ENCODE measurements at regions not wholly inside any gene's neighbourhood (a gene's known extent, or its start where the extent isn't known, plus 50 kb on each side); places are given as distances from the start of the nearest gene placed in this dataset.

DNA sequence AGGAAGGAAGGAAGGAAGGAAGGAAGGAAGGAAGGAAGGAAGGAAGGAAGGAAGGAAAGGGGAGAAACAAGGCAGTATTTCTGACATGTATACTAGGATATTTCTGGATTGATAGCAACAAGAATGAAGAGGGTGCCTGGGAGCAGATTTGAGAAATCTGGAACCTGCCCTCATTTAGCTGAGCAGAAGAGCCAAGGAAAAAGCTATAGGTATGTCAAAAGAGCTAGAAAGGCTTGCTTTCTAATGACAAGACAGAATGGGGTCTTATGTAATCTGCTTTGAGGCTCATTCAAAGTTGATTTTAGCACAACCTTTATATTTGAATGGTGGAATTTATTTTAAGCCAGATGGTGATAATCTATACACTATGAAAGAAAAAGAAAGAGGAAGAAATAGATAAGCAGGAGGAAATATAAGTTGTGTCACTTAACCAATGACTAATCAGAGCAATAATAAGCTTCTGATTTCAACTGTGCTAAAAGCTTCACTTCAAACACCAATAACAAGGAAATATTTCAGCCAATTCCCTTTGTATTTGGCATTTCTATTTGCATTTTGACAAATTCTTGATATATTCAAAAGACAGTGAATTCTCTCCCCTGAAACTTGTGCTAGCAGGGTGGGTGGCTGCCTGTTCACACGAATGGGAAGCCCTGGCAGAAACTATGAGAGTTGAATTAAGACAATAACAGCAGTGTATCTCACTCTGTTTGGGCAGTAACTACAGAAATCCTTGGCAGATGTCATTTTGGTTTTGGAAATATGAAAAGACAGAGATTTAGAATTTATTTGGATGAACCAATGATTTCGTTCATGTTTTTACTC is 76.3 kb upstream of the FLRT2 start:
- TF ChIP-seq, protein P1, sequence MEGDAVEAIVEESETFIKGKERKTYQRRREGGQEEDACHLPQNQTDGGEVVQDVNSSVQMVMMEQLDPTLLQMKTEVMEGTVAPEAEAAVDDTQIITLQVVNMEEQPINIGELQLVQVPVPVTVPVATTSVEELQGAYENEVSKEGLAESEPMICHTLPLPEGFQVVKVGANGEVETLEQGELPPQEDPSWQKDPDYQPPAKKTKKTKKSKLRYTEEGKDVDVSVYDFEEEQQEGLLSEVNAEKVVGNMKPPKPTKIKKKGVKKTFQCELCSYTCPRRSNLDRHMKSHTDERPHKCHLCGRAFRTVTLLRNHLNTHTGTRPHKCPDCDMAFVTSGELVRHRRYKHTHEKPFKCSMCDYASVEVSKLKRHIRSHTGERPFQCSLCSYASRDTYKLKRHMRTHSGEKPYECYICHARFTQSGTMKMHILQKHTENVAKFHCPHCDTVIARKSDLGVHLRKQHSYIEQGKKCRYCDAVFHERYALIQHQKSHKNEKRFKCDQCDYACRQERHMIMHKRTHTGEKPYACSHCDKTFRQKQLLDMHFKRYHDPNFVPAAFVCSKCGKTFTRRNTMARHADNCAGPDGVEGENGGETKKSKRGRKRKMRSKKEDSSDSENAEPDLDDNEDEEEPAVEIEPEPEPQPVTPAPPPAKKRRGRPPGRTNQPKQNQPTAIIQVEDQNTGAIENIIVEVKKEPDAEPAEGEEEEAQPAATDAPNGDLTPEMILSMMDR (IDR thresholded peaks at IDR 0.05; ENCODE audit: low read length), result no peak
- no peak for TF ChIP-seq EZH2 (IDR thresholded peaks at IDR 0.05; ENCODE audit: borderline replicate concordance, low read length)
